Renal pelvis (tissue), 1 donor: ENCODE measurements at regions not wholly inside any gene's neighbourhood (a gene's known extent, or its start where the extent isn't known, plus 50 kb on each side); places are given as distances from the start of the nearest gene placed in this dataset.
"Not testable (repeated sequence)": the region's sequence is repeated elsewhere in the genome, so short reads cannot be mapped to it uniquely, and the experiment has no call there.

Experiments used
- DNase-seq: peaks from one replicate; pipeline ENCODE4 v3.0.0-alpha.2; 2013

- DNase-seq, result not testable (repeated sequence)
Measured at GRCh38 chr9:85077146-85077545, 407.6 kb downstream of the NTRK2 start.
